H1 (cell line): ENCODE measurements at regions not wholly inside any gene's neighbourhood (a gene's known extent, or its start where the extent isn't known, plus 50 kb on each side); places are given as distances from the start of the nearest gene placed in this dataset.

Experiments
- CTCF ChIA-PET: fragments of 300-600 bp; sonication (Branson Sonifier 250); formaldehyde crosslinking; loops from one replicate; lab custom pipeline; 2021; ENCODE audit not compliant: partially characterized antibody; lab: Charles Lee
- POLR2A ChIA-PET: fragments of 300-600 bp; sonication (Branson Sonifier 250); formaldehyde crosslinking; loops from one replicate; lab custom pipeline; 2021; ENCODE audit warnings: inconsistent platforms; ENCODE audit not compliant: partially characterized antibody; lab: Charles Lee
- DNase-seq, 2 experiments: peaks; one replicate each; pipeline versions ENCODE4 v3.0.0 to v3.0.0-alpha.2; 2010 to 2022; ENCODE audit warnings: low spot score in 2 of 2, low read depth in 1 of 2, mixed read lengths in 1 of 2
- FAIRE-seq: peaks from 2 replicates; lab custom pipeline; 2011; peaks lifted over from hg19 to GRCh38; lab: Jason Lieb, UNC
- H2AFZ ChIP-seq: 2 replicates; pipeline ENCODE4 v1.8.1; 2012; ENCODE audit warnings: low read length, inconsistent platforms
- H2AK5ac ChIP-seq: 2 replicates; pipeline ENCODE4 v1.6.1; 2013; ENCODE audit warnings: low read depth, low read length
- H2BK120ac ChIP-seq: replicated peaks from 2 replicates; pipeline ENCODE3; 2013; ENCODE audit warnings: low read depth, low read length, inconsistent platforms
- H2BK12ac ChIP-seq: 2 replicates; pipeline ENCODE4 v1.6.1; 2013; ENCODE audit warnings: low read depth, low read length
- H2BK15ac ChIP-seq: 2 replicates; pipeline ENCODE4 v1.6.1; 2013; ENCODE audit warnings: low read length
- H2BK20ac ChIP-seq: 2 replicates; pipeline ENCODE4 v1.6.1; 2013; ENCODE audit warnings: low read length
- H2BK5ac ChIP-seq: 2 replicates; pipeline ENCODE4 v1.6.1; 2013; ENCODE audit warnings: low read depth, low read length
- H3K14ac ChIP-seq: 2 replicates; pipeline ENCODE4 v1.6.1; 2013; ENCODE audit warnings: inconsistent platforms; ENCODE audit not compliant: insufficient read length
- H3K18ac ChIP-seq: 2 replicates; pipeline ENCODE4 v1.6.1; 2013; ENCODE audit warnings: low read length; ENCODE audit errors: extremely low read depth
- H3K23ac ChIP-seq: 2 replicates; pipeline ENCODE4 v1.6.1; 2013; ENCODE audit warnings: inconsistent platforms; ENCODE audit not compliant: insufficient read length
- H3K23me2 ChIP-seq: 2 replicates; pipeline ENCODE4 v1.6.1; 2013; ENCODE audit warnings: low read depth, low read length
- H3K27ac ChIP-seq: 2 replicates; pipeline ENCODE4 v1.6.1; 2011; ENCODE audit warnings: low read depth, low read length, inconsistent platforms
- H3K27me3 ChIP-seq, 4 experiments: replicated peaks in 1 of 4; 1 replicate in 1 of 4; 2 replicates in 3 of 4; pipeline versions ENCODE4 v1.6.1 to v1.8.1; 2011 to 2013; ENCODE audit warnings: low read length in 3 of 4, mild to moderate bottlenecking in 3 of 4, inconsistent platforms in 2 of 4, mixed read lengths in 2 of 4, moderate library complexity in 1 of 4; ENCODE audit not compliant: control insufficient read depth in 3 of 4, insufficient read depth in 3 of 4; ENCODE audit errors: extremely low read depth in 1 of 4
- H3K36me3 ChIP-seq, 4 experiments: 2 replicates each; pipeline versions ENCODE4 v1.6.1 to v1.8.1; 2011 to 2013; ENCODE audit warnings: mild to moderate bottlenecking in 4 of 4, low read length in 3 of 4, moderate library complexity in 2 of 4, control low read depth in 1 of 4, inconsistent platforms in 1 of 4; ENCODE audit not compliant: insufficient read depth in 4 of 4, control insufficient read depth in 2 of 4
- H3K4ac ChIP-seq: replicated peaks from 2 replicates; pipeline ENCODE3; 2013; ENCODE audit warnings: low read length, low read depth, mixed read lengths, inconsistent platforms; ENCODE audit not compliant: insufficient read length
- H3K4me1 ChIP-seq, 4 experiments: replicated peaks in 1 of 4; 1 replicate in 1 of 4; 2 replicates in 3 of 4; pipeline versions ENCODE4 v1.6.1 to v1.8.1; 2011 to 2013; ENCODE audit warnings: low read length in 3 of 4, inconsistent platforms in 2 of 4, mixed read lengths in 1 of 4; ENCODE audit not compliant: insufficient read depth in 4 of 4, control insufficient read depth in 3 of 4
- H3K4me2 ChIP-seq, 2 experiments: 2 replicates each; pipeline versions ENCODE4 v1.6.1 to v1.8.1; 2011 to 2013; ENCODE audit warnings: low read depth in 2 of 2, low read length in 2 of 2, control low read depth in 1 of 2, inconsistent platforms in 1 of 2, mild to moderate bottlenecking in 1 of 2; ENCODE audit not compliant: insufficient read depth in 1 of 2
- H3K4me3 ChIP-seq, 4 experiments: fragments of 200-600, 300-600 bp in 1 of 4; sonication (generic), shearing (Covaris generic), sonication (Bioruptor Twin) in 1 of 4; 2 replicates each; pipeline versions ENCODE4 v1.5.1 to v1.8.1; 2011 to 2016; ENCODE audit warnings: low read length in 4 of 4, low read depth in 3 of 4, control low read depth in 2 of 4, inconsistent platforms in 2 of 4, mild to moderate bottlenecking in 2 of 4, mixed read lengths in 1 of 4, moderate library complexity in 1 of 4; ENCODE audit not compliant: insufficient read depth in 2 of 4; ENCODE audit errors: extremely low read depth in 1 of 4
- H3K56ac ChIP-seq: replicated peaks from 2 replicates; pipeline ENCODE3; 2013; ENCODE audit warnings: low read depth, mild to moderate bottlenecking, mixed read lengths, low read length, inconsistent platforms; ENCODE audit not compliant: insufficient read length
- H3K79me1 ChIP-seq: 2 replicates; pipeline ENCODE4 v1.6.1; 2013; ENCODE audit warnings: low read depth, low read length, control low read depth
- H3K79me2 ChIP-seq, 2 experiments: 2 replicates each; pipeline versions ENCODE4 v1.6.1 to v1.8.1; 2012 to 2013; ENCODE audit warnings: low read length in 2 of 2, mild to moderate bottlenecking in 2 of 2, inconsistent platforms in 1 of 2; ENCODE audit not compliant: insufficient read depth in 2 of 2, control insufficient read depth in 1 of 2
- H3K9ac ChIP-seq, 4 experiments: replicated peaks in 1 of 4; 1 replicate in 1 of 4; 2 replicates in 3 of 4; pipeline versions ENCODE4 v1.6.1 to v1.8.1; 2011 to 2013; ENCODE audit warnings: low read depth in 3 of 4, low read length in 3 of 4, control low read depth in 2 of 4, mild to moderate bottlenecking in 2 of 4, moderate library complexity in 2 of 4, inconsistent platforms in 1 of 4; ENCODE audit errors: extremely low read depth in 1 of 4
- H3K9me3 ChIP-seq, 2 experiments: 2 replicates each; pipeline versions ENCODE4 v1.6.1 to v1.8.1; 2012 to 2013; ENCODE audit warnings: mild to moderate bottlenecking in 2 of 2, moderate library complexity in 2 of 2, control low read depth in 1 of 2, inconsistent platforms in 1 of 2, low read depth in 1 of 2, low read length in 1 of 2, mixed read lengths in 1 of 2; ENCODE audit not compliant: insufficient read depth in 2 of 2
- H4K20me1 ChIP-seq, 2 experiments: replicated peaks in 1 of 2; 2 replicates each; pipeline versions ENCODE3 to v1.8.1; 2011 to 2013; ENCODE audit warnings: inconsistent platforms in 2 of 2, low read length in 2 of 2, mild to moderate bottlenecking in 1 of 2; ENCODE audit not compliant: insufficient read depth in 2 of 2, control insufficient read depth in 1 of 2
- H4K5ac ChIP-seq: 2 replicates; pipeline ENCODE4 v1.6.1; 2013; ENCODE audit warnings: low read length, low read depth, mixed read lengths, inconsistent platforms; ENCODE audit not compliant: insufficient read length
- H4K8ac ChIP-seq: 2 replicates; pipeline ENCODE4 v1.8.0; 2013; ENCODE audit warnings: mild to moderate bottlenecking, moderate library complexity, low read length, inconsistent platforms; ENCODE audit not compliant: insufficient read depth; ENCODE audit errors: extremely low read depth
- H4K91ac ChIP-seq: replicated peaks from 2 replicates; pipeline ENCODE3; 2013; ENCODE audit warnings: low read length, mixed read lengths, inconsistent platforms; ENCODE audit not compliant: insufficient read length
- GTF2F1 ChIP-seq: IDR thresholded peaks from 2 replicates; pipeline ENCODE4 v1.6.1; 2012; ENCODE audit warnings: low read depth, low read length, improper control_type of control experiment, borderline replicate concordance
- SP1 ChIP-seq: IDR thresholded peaks from 2 replicates; pipeline ENCODE4 v1.6.1; 2011; ENCODE audit warnings: low read depth, low read length
- WGBS, 2 experiments: shearing (Covaris generic) in 1 of 2; methylation state at CpG; one replicate each; pipeline versions ENCODE4 v1.1.6 to v1.1.7; 2013 to 2015; ENCODE audit warnings: low lambda C conversion rate in 2 of 2, mixed read lengths in 2 of 2, inconsistent platforms in 1 of 2, low coverage in 1 of 2, missing lambda C conversion rate in 1 of 2; ENCODE audit not compliant: insufficient replicate concordance in 2 of 2, insufficient coverage in 1 of 2, insufficient read length in 1 of 2; ENCODE audit errors: extremely low coverage in 1 of 2, missing lambda C conversion rate in 1 of 2; 5-methylcytosine and 5-hydroxymethylcytosine counted together
- TF ChIP-seq, protein P1 (sequence below): IDR thresholded peaks from 2 replicates; pipeline ENCODE4 v1.6.1; 2011; ENCODE audit warnings: low read length, improper control_type of control experiment

DNA sequence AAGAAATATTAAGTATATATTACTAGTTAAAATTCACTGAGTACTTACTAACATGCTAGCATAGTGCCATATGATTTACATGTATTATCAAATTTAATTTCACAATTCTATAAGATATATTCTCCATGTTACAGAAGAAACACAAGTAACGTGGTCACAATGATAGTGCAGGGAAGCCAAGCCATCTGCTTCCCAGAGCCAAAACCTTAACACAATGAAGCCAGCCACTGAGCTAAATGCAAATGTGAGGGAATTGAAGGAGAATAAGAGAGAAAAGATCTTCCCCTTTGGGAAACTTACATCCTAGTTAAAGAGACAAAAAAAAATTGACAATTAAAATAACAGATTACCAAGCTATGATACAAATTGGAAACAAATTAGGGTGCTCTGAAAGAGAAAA lies 63.6 kb downstream of the ELAPOR2 start:
- FAIRE-seq (no peak), DNase-seq (no peak)
- Histone ChIP-seq H3K56ac (no peak overlapping the region), H3K9ac (no peak overlapping the region), H3K79me2 (peaks cover 11 to 87% of the 10 kb centered on the region in 2 experiments; a peak in 3 of 4 replicates), H3K4me1 (peaks cover 2 to 5% (median 5%) of the 10 kb centered on the region in 4 experiments; a peak in 5 of 7 replicates), H3K18ac (no peak overlapping the region), H4K91ac (no peak overlapping the region), H3K27me3 (no peaks in the 10 kb centered on the region), H4K20me1 (peaks cover 0 to 4% of the 10 kb centered on the region in 2 experiments), H2AK5ac (no peak overlapping the region), H2BK20ac (no peak overlapping the region), H2BK12ac (no peak overlapping the region), H2BK15ac (no peak overlapping the region), H3K4me3 (no peak overlapping the region), H4K5ac (no peak overlapping the region), H3K27ac (no peak overlapping the region), H3K79me1 (no peaks in the 10 kb centered on the region; the same call in 1 of the 2 replicates), H3K14ac (no peak overlapping the region), H2AFZ (no peak overlapping the region), H3K4me2 (no peak overlapping the region), H3K9me3 (no peaks in the 10 kb centered on the region), H3K23me2 (no peaks in the 10 kb centered on the region), H4K8ac (no peak overlapping the region), H2BK5ac (no peak overlapping the region), H3K4ac (no peak overlapping the region), H3K36me3 (no peaks in the 10 kb centered on the region), H2BK120ac (no peak overlapping the region), H3K23ac (no peak overlapping the region)
- TF ChIP-seq, protein P1, sequence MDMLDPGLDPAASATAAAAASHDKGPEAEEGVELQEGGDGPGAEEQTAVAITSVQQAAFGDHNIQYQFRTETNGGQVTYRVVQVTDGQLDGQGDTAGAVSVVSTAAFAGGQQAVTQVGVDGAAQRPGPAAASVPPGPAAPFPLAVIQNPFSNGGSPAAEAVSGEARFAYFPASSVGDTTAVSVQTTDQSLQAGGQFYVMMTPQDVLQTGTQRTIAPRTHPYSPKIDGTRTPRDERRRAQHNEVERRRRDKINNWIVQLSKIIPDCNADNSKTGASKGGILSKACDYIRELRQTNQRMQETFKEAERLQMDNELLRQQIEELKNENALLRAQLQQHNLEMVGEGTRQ = no peak
- TF ChIP-seq SP1 (no peak), GTF2F1 (no peak)
- CTCF ChIA-PET = interaction anchor here (0.6 to 2.0 kb wide), 3 partner anchors 16 to 132 kb away, joined by 3 to 5 read pairs (median 4); no protein-coding TSS in a partner anchor
- POLR2A ChIA-PET = interaction anchor here (0.6 to 1.6 kb wide), 4 partner anchors 14 to 88 kb away, joined by 3 to 4 read pairs (median 3); no protein-coding TSS in a partner anchor
- WGBS, 2 experiments = 83% methylated on average over 1 of the region's 1 CpG; no CpG with 5 or more reads in 1 of the 2 experiments
